ENCODE measurements at regions not wholly inside any gene's neighbourhood (a gene's known extent, or its start where the extent isn't known, plus 50 kb on each side); places are given as distances from the start of the nearest gene placed in this dataset.

- Histone ChIP-seq H2AFZ (ENCODE audit: low read length) (no peak overlapping the region), H3K14ac (ENCODE audit: insufficient read length) (no peak overlapping the region), H4K91ac (replicated peaks; ENCODE audit: insufficient read length, low read length) (no peak overlapping the region), H3K27me3 (replicated peaks in 1 of 4; ENCODE audit: control insufficient read depth in 3 of 4, extremely low read depth in 1 of 4, insufficient read depth in 3 of 4, low read length in 3 of 4) (no peaks in the 10 kb centered on the region), H2BK20ac (ENCODE audit: low read length) (no peak overlapping the region), H2AK5ac (ENCODE audit: low read depth, low read length) (no peak overlapping the region), H3K56ac (replicated peaks; ENCODE audit: insufficient read length, low read depth, low read length) (no peak overlapping the region), H2BK12ac (ENCODE audit: low read depth, low read length) (no peak overlapping the region), H3K79me2 (ENCODE audit: control insufficient read depth in 1 of 2, insufficient read depth in 2 of 2, low read length in 2 of 2) (no peaks in the 10 kb centered on the region), H2BK120ac (replicated peaks; ENCODE audit: low read depth, low read length) (no peak overlapping the region), H3K18ac (ENCODE audit: extremely low read depth, low read length) (no peak overlapping the region), H3K79me1 (ENCODE audit: low read depth, low read length) (no peaks in the 10 kb centered on the region), H3K9me3 (ENCODE audit: insufficient read depth in 2 of 2, low read depth in 1 of 2, low read length in 1 of 2) (no peaks in the 10 kb centered on the region), H4K20me1 (replicated peaks in 1 of 2; ENCODE audit: control insufficient read depth in 1 of 2, insufficient read depth in 2 of 2, low read length in 2 of 2) (no peaks in the 10 kb centered on the region), H3K23ac (ENCODE audit: insufficient read length) (no peak overlapping the region), H3K4me3 (ENCODE audit: extremely low read depth in 1 of 4, insufficient read depth in 2 of 4, low read depth in 3 of 4, low read length in 4 of 4) (no peak overlapping the region), H3K27ac (ENCODE audit: low read depth, low read length) (no peak overlapping the region), H3K9ac (replicated peaks in 1 of 4; ENCODE audit: extremely low read depth in 1 of 4, low read depth in 3 of 4, low read length in 3 of 4) (no peak overlapping the region), H3K4me1 (replicated peaks in 1 of 4; ENCODE audit: control insufficient read depth in 3 of 4, insufficient read depth in 4 of 4, low read length in 3 of 4) (peaks cover 0 to 5% (median 2%) of the 10 kb centered on the region in 4 experiments; a peak in 4 of 7 replicates), H3K4ac (replicated peaks; ENCODE audit: insufficient read length, low read depth, low read length) (no peak overlapping the region), H3K23me2 (ENCODE audit: low read depth, low read length) (no peaks in the 10 kb centered on the region), H2BK5ac (ENCODE audit: low read depth, low read length) (no peak overlapping the region), H3K4me2 (ENCODE audit: insufficient read depth in 1 of 2, low read depth in 2 of 2, low read length in 2 of 2) (no peak overlapping the region), H4K5ac (ENCODE audit: insufficient read length, low read depth, low read length) (no peak overlapping the region), H4K8ac (ENCODE audit: extremely low read depth, insufficient read depth, low read length) (no peak overlapping the region), H3K36me3 (ENCODE audit: control insufficient read depth in 2 of 4, insufficient read depth in 4 of 4, low read length in 3 of 4) (no peaks in the 10 kb centered on the region), H2BK15ac (ENCODE audit: low read length) (no peak overlapping the region)
- 82% methylated on average over 3 of the region's 3 CpGs; no CpG with 5 or more reads in 1 of the 2 experiments for WGBS, 2 experiments (ENCODE audit: extremely low coverage in 1 of 2, insufficient coverage in 1 of 2, insufficient read length in 1 of 2, insufficient replicate concordance in 2 of 2, low coverage in 1 of 2, low lambda C conversion rate in 2 of 2, missing lambda C conversion rate in 1 of 2)
- ChIA-PET POLR2A (ENCODE audit: partially characterized antibody) (no interaction called here), CTCF (ENCODE audit: partially characterized antibody) (interaction anchor here (0.9 to 15.2 kb wide), 15 partner anchors 11 to 195 kb away, joined by 3 to 239 read pairs (median 4); no protein-coding TSS in a partner anchor)
- FAIRE-seq (no peak), DNase-seq (ENCODE audit: low read depth in 1 of 2, low spot score in 2 of 2) (no peak)
- TF ChIP-seq ASH2L (IDR thresholded peaks at IDR 0.05; ENCODE audit: low read length) = no peak
Observed at GRCh38 chr1:204760757-204761156, 75.2 kb upstream of the LRRN2 start.
